CD4-positive, alpha-beta T cell treated with Interferon alpha-2 for 1 hour (primary cell): ENCODE measurements at regions not wholly inside any gene's neighbourhood (a gene's known extent, or its start where the extent isn't known, plus 50 kb on each side); places are given as distances from the start of the nearest gene placed in this dataset.

Experiments used
- DNase-seq, 2 donors: peaks; one replicate each; pipeline ENCODE4 v3.0.0-alpha.2; 2020 to 2022

- no peak for DNase-seq
These were observed 281.7 kb upstream of the HDAC4 start for GRCh38 chr2:239682518-239682917.

DNA sequence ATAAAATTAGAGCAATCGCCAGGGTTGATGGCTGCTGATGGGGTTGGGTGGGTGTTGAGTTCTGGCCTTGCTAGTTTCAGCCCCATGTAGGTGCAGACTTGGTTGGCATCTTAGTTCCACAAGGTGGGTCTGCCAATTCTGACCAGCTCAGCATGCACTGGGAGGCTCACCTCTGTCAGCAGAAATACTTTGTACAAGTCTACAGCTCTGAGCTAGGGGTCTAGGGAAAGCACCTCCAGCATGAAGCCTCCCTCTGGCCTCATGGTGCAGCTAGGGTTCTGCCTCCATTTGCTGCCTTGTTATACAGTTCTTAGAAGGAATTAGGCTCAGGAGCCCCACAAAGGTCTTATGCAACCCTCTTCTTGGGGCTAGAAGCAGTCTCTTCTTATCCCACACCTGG lies 278.9 kb upstream of the HDAC4 start:
- DNase-seq: no peak

- DNase-seq: no peak
These were observed 278.0 kb upstream of the HDAC4 start for GRCh38 chr2:239678666-239679296.

DNA sequence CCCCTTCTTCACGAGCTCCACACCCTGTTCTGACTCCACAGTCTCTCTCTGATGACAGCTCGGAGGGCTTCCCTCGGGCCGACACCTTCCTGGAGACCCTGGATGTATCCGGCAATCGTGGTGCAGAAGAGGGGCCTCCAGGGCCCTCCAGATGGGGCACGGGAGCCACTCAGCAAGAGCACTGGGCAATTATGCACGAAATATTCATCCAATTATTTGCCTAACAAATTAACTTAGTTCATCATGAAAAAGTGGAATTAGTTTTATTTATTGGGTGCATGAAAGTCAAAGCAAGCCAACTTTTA lies 277.3 kb upstream of the HDAC4 start:
- DNase-seq: no peak

DNA sequence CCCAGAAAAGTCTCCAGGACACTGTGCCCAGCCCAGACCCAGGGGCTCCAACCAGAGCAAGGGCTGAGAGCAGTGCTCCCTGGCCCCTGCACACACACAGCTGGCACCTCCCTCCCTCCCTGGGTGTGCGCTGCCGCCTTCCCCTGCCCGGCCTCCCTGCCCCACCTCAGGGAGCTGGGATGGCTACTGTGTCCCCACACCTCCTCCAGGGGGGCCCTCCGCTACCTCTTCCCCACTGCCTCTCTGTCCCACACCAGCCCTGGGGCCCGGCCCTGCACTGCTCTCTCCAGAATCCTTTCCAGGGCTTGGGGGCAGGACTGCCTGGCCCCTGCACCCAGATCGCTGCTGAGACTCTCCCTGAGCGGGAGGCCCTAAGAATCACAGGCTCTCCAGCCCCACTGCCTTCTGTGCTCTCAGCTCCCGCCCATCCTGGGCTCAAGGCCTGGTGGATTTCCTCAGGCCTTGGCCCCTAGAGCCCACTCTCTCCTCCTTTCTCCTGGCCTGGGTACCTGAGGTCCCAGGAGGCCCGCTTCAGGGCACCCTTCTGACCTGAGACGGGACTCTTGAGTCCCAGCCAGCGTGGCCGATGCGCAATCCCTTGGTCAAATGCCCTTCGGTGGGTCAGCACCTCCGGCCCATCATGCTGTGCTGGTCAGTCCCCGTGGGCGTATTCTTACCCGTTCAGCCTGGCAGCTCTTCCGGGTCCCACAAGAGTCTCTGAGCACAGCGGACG lies 276.8 kb upstream of the HDAC4 start:
- DNase-seq: no peak

- DNase-seq: no peak
These were observed 276.1 kb upstream of the HDAC4 start for GRCh38 chr2:239676716-239677452.

GRCh38 chr2:239675826-239676715 lies 275.3 kb upstream of the HDAC4 start:
- no peak for DNase-seq

GRCh38 chr2:239674981-239675825 lies 274.4 kb upstream of the HDAC4 start:
- no peak for DNase-seq

- no peak for DNase-seq
These were observed 273.5 kb upstream of the HDAC4 start for GRCh38 chr2:239674101-239674980.

DNA sequence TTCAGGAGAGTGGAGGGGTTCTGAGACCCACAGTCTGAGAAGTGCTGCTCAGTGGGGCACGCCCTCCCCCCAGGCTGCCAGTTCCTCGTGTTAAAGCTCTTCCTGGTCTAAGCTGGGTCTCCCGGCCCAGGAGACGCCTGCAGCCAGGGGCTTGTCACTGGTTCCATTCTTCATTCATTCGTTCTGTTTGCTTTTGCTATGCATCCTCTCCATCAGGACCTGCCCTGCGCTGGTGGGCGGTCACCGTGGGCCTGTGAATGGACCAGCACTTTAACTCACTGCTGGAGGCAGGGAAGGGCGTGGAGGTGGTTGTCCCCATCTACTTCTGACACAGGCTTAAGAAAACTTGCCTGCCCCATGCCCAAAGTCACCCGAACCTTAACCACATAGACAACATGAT lies 272.8 kb upstream of the HDAC4 start:
- DNase-seq: no peak

DNA sequence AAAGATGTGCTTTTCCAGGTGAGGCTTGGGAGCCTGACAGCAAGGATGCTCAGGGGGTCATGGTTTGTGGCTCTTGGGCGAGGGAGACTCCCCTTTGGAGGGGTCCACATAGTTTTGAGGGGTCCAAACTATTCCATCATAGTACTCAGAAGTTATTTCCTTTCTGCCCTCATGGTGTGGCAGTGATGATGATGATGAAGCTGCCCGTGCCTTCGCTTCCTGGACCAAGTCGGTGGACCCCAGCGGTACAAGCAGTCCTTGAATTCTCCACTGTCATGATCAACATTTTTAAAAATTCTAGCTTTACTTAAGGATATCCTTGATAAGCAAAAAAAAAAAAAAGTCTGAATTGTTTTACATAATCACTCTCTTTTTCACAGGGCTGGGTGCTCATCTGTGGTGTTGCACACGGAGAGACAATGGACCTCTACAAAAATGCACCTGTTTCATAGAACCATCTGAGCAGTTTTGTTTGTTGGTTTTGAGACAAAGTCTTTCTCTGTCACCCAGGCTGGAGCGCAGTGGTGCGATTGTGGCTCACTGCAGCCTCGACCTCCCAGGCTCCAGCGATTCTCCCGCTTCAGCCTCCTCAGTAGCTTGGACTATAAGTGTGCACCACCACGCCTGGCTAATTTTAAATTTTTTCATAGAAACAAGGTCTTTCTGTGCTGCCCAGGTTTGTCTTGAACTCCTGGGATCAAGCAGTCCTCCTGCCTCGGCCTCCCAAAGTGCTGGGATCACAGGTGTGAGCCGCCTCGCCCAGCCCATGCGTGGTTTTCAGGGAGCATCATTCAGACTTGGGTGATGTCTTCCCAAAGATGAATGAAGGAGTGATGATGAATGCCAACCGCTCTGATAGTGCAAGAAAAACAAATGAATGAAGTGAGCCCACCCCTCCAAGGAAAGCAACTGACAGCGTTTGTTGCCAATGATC lies 271.4 kb upstream of the HDAC4 start:
- DNase-seq: no peak

- no peak for DNase-seq
These were observed 270.7 kb upstream of the HDAC4 start for GRCh38 chr2:239671471-239671870.

GRCh38 chr2:239670463-239671120 lies 269.8 kb upstream of the HDAC4 start:
- DNase-seq: no peak

GRCh38 chr2:239669899-239670460 lies 269.2 kb upstream of the HDAC4 start:
- DNase-seq: no peak

DNA sequence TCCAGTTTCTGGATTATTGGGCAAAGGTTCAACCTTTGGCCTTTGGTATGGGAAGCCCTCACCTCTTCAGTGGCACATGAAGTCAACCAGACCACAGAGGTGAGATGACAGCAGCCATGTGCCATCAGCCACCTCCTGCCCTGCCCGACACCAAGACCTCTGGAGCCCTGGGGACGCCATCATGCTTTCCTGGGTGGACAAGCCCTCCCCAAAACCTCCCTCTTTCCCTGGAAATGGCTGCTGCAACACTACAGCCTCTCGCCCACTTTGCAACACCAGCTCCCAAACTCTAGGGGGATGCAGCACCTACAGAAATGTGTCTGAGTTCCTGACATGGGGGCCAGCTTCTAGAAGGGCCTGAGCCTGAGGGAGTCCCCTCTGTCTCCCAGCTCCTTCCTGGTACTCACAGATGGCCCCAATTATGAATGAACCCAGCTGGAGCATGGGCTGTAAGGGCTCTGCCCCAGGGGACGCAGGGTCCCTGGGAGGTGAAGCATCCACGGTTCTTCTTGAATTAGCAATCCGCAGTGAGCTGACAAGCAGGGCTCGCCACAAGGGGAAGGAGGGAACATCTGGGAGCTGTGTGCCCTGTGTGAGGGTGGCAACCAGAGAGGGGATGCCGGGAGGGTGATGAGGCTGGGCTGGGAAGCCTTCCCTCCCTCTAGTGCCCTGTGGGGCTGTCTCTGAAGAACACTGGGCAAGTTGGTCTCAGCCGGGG lies 268.5 kb upstream of the HDAC4 start:
- DNase-seq: no peak

GRCh38 chr2:239668651-239669050 lies 267.8 kb upstream of the HDAC4 start:
- no peak for DNase-seq

- no peak for DNase-seq
These were observed 267.2 kb upstream of the HDAC4 start for GRCh38 chr2:239668042-239668441.

DNA sequence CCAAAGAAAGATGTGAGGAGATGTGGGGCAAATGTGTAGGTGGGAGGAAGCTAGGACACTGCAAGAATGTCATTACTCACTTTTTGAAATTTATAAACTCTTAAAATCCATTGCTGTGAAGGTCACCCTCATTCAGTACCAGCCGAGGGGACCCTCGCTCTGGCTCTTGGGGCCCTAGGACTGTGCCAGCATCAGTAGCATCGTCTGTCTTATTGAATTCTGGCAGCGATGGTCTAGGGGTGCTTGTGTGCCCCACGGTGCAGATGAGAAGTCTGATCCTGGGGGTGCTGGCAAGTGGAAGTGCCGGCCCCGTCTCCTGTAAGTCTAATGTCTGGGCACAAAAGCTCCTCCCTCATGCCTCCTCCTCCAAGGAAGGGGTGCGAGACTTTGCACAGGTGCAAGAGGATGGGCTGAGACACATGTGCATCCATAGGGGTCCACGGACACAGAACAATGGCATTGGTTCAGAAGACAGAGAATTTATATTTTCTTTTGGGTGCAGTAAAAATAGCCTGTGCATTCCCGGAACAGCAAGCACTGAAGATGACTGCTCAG lies 266.7 kb upstream of the HDAC4 start:
- DNase-seq: no peak
